Fibroblast of pulmonary artery (primary cell): ENCODE measurements at regions not wholly inside any gene's neighbourhood (a gene's known extent, or its start where the extent isn't known, plus 50 kb on each side); places are given as distances from the start of the nearest gene placed in this dataset.

ENCODE experiments used
- DNase-seq: peaks from one replicate; pipeline ENCODE4 v3.0.0-alpha.2; 2010; ENCODE audit warnings: low read depth
- H3K4me3 ChIP-seq: replicated peaks from 2 replicates; pipeline ENCODE4 v1.5.1; 2011; ENCODE audit warnings: low read depth, mild to moderate bottlenecking, control low read depth, low read length, moderate library complexity
- TF ChIP-seq, protein P1 (sequence below): IDR thresholded peaks from 2 replicates; pipeline ENCODE4 v1.5.1; 2011; ENCODE audit warnings: mild to moderate bottlenecking, control low read depth, low read length, inconsistent platforms; ENCODE audit errors: missing control alignments

DNA sequence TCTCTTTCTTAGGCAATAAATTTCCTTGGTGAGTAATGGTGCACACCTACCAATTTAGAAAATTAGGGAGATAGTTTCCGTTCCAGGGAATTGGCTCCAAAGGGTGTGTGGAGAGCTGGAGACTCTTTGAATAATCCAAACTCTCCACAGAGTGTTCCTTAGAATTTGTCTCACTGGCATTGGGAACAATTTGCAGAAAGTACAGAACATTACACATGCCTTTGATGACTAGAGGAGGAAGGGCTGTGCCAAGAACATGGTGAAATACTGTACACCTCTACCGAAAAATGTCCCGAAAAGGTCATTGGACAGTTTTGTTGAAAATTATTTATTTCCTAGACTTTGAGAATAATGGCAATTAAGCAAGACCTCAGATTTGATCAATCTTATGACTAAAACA lies 214.2 kb upstream of the MPDZ start:
- H3K4me3 ChIP-seq: no peak overlapping the region
- TF ChIP-seq, protein P1, sequence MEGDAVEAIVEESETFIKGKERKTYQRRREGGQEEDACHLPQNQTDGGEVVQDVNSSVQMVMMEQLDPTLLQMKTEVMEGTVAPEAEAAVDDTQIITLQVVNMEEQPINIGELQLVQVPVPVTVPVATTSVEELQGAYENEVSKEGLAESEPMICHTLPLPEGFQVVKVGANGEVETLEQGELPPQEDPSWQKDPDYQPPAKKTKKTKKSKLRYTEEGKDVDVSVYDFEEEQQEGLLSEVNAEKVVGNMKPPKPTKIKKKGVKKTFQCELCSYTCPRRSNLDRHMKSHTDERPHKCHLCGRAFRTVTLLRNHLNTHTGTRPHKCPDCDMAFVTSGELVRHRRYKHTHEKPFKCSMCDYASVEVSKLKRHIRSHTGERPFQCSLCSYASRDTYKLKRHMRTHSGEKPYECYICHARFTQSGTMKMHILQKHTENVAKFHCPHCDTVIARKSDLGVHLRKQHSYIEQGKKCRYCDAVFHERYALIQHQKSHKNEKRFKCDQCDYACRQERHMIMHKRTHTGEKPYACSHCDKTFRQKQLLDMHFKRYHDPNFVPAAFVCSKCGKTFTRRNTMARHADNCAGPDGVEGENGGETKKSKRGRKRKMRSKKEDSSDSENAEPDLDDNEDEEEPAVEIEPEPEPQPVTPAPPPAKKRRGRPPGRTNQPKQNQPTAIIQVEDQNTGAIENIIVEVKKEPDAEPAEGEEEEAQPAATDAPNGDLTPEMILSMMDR: no peak

DNA sequence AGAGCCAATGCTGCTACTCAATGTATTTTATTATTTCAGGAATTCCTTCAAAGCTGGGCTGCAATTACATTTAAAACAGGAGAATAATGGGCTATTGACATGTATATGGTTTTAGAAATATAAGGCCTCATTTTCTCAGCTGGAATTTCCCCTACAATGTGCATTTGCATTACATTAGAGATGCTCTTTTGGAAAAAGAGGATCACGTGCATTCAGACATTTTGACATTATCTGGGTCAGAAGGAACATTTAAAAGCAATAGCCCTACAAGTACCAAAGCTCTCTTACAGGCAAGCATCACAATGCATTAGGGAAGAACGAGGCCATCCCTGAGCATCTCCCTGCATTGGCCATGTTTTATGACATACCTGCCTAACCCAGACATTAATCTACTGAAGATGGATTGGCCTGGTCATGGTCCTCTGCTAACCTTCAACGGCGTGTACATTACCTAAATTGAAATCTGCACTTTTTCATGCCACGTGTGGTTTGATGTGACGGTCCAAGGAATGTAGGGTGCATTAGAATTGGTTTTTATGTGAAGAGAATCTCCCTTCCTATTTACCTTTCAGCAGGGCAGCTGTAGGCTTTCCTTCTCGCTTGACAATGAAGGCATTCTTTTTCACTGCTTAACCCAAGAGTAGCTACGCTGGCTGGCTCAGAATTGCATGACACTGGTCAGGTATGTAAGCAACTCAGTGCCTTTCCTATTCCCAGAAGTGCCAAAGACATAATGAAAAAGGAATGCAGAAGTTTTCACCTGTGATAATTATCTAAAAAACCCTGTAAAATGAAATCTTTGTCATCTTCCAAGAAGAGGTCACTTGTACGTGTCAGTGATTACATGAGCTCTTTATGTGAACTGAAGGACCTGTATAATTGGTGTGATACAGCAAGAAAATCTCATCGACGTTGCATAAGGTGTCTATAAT lies 212.3 kb upstream of the MPDZ start:
- DNase-seq: no peak
- TF ChIP-seq, protein P1: no peak
- no peak overlapping the region for H3K4me3 ChIP-seq

More for the DNA sequence above, 214.2 kb upstream of the MPDZ start:
- no peak for DNase-seq

DNA sequence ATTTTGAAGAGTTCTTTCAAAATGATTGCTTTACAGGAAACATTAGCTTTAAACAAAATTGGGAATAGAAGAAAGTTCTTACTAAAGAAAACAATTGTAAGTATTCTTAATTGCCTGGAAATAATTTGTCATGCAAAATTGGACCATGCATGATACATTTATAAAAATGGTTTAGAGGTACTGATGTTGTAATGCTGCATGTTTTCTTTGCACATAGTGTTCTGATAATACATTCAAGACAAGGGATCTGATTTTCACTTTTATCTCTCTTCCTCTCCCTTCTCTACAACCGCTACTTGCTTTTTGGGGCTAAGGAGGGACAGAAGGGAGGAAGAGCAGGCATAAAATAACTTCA lies 211.6 kb upstream of the MPDZ start:
- peak; percentile 17 for DNase-seq
- H3K4me3 ChIP-seq: no peak overlapping the region
- TF ChIP-seq, protein P1: no peak

DNA sequence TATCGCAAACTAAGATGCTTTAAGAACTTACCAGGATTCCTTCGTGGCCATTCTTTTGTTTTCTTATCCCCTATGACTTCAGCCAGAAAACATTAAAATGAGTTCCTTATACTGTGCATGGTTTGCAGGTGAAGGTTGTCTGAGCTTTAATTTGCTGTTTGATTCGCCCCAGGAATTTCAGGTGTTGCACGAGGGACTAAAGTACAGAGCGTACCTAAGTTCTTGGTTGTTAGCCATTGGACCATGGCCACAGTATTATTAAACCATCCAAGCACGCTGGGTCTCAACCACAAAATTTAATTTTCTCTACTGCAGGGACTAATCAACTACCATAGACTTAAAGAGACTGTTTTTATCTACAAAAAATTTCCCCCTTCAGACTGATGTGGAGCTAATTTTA lies 208.4 kb upstream of the MPDZ start:
- TF ChIP-seq, protein P1: no peak
- no peak overlapping the region for H3K4me3 ChIP-seq
- no peak for DNase-seq

DNA sequence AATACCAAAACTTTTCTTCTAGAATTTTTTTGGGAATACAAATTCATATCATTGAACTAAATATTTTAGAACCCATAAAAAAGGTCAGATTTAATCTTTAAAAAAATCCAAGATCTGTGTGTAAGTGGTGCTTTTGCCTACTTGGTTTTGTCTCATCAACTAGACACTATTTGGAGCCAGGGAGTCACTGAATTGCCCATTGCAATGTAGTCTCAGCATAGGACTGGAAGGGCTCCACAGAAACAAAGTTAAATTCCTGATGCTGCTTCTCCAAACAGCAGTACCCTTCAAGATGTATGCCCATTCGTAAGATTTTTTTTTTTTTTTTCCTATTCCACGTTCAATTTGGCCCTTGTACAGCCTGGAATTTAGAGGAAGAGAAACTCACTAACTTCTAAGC lies 208.0 kb upstream of the MPDZ start:
- no peak overlapping the region for H3K4me3 ChIP-seq
- no peak for DNase-seq
- TF ChIP-seq, protein P1: no peak

DNA sequence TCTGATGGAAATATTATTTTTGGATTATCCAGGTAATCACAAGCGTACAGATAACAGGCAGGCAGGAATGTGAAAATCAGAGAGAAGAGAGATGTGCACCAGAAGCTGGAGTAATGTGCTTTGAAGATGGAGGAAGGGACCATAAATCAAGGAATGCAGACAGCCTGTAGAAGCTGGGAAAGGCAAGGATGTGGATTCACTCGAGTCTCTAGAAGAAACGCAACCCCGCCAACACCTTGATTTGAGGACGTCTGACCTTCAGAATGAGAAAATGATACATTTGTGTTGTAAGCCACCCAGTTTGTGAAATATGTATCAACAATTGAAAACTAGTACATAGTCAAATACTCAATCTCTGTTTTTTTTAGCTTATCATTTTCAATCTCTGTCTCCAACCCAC lies 207.6 kb upstream of the MPDZ start:
- no peak for DNase-seq
- no peak overlapping the region for H3K4me3 ChIP-seq
- TF ChIP-seq, protein P1: no peak
